K562 (cell line): ENCODE measurements at regions not wholly inside any gene's neighbourhood (a gene's known extent, or its start where the extent isn't known, plus 50 kb on each side); places are given as distances from the start of the nearest gene placed in this dataset.

Experiments used
- CHCHD3 ChIP-seq: fragments of 250-450 bp; sonication (Bioruptor Pico); IDR thresholded peaks from 2 replicates; pipeline ENCODE4 v2.1.2; 2022; ENCODE audit warnings: mild to moderate bottlenecking
- CTCF ChIP-seq, 3 experiments: IDR thresholded peaks in 2 of 3; conservative IDR thresholded peaks in 1 of 3; 2 replicates each; pipeline ENCODE4 v1.5.1; 2011 to 2012; ENCODE audit warnings: low read length in 3 of 3, mild to moderate bottlenecking in 3 of 3, control low read depth in 2 of 3, improper control_type of control experiment in 1 of 3, inconsistent platforms in 1 of 3, low read depth in 1 of 3, mixed read lengths in 1 of 3, moderate library complexity in 1 of 3; ENCODE audit not compliant: insufficient read depth in 2 of 3
- CXXC5 ChIP-seq: fragments of 250-450 bp; sonication (Bioruptor Pico); IDR thresholded peaks from 2 replicates; pipeline ENCODE4 v1.8.0; 2022; ENCODE audit warnings: inconsistent platforms, mild to moderate bottlenecking, moderate library complexity
- GTF2A2 ChIP-seq: IDR thresholded peaks from 2 replicates; pipeline ENCODE4 v1.6.1; 2016; ENCODE audit warnings: mild to moderate bottlenecking, missing genetic modification characterization, missing compliant biosample characterization
- PREB ChIP-seq: sonication (generic); formaldehyde crosslinking; IDR thresholded peaks from 2 replicates; pipeline ENCODE4 v1.8.1; 2023; ENCODE audit warnings: mild to moderate bottlenecking, missing genetic modification reagents
- TFE3 ChIP-seq: fragments of 450-650 bp; formaldehyde crosslinking; IDR thresholded peaks from 2 replicates; pipeline ENCODE4 v1.4.0; 2020; ENCODE audit warnings: mild to moderate bottlenecking, mixed read lengths
- ZBTB43 ChIP-seq: sonication (generic); formaldehyde crosslinking; IDR thresholded peaks from 2 replicates; pipeline ENCODE4 v1.8.0; 2023; ENCODE audit warnings: mild to moderate bottlenecking, missing genetic modification reagents
- TF ChIP-seq, protein P1 (sequence below): fragments of 250-450 bp; sonication (Bioruptor Pico); IDR thresholded peaks from 2 replicates; pipeline ENCODE4 v1.8.0; 2021; ENCODE audit warnings: moderate library complexity, mild to moderate bottlenecking, inconsistent platforms

DNA sequence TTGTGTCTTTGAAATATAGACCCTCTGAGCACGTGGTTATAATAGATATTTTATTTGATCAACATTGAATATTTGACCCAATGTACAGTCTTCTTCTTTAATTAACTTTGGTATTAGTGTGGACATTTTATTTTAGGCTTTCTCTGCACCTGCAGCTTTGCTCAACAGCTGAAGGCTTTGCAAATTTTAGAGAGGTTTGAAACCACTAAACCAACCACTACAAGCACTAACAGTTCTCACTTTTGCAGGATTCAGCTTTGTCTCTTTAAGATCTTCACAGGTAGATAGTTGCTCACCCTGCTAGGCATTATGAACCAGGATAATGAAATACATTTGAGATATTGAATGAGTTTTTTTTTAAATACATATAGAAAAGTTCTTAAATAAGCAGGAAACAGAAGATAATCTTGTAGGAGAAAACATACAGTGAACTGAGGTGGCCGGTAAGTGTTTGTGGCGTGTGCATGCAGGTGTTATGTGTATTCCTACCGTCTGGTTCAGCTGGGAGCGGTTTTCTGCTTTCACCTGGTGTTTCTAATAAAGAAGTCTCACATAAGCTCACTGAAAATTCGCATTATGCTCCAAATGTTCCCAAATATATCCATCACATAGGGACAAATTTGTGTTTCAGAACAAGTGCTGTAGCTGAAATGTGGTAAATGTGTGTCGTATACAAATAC, 1508.3 kb upstream of the TENM3 start:
- no peak for TF ChIP-seq ZBTB43 (CRISPR knock-in tag)
- no peak for TF ChIP-seq CTCF (IDR thresholded peaks at IDR 0.05 in 2 of 3, conservative IDR thresholded peaks at IDR 0.05 in 1 of 3; ENCODE audit: insufficient read depth in 2 of 3, low read depth in 1 of 3, low read length in 3 of 3)
- no peak for TF ChIP-seq CXXC5 (CRISPR knock-in tag)
- no peak for TF ChIP-seq GTF2A2 (tag)
- TF ChIP-seq, protein P1, sequence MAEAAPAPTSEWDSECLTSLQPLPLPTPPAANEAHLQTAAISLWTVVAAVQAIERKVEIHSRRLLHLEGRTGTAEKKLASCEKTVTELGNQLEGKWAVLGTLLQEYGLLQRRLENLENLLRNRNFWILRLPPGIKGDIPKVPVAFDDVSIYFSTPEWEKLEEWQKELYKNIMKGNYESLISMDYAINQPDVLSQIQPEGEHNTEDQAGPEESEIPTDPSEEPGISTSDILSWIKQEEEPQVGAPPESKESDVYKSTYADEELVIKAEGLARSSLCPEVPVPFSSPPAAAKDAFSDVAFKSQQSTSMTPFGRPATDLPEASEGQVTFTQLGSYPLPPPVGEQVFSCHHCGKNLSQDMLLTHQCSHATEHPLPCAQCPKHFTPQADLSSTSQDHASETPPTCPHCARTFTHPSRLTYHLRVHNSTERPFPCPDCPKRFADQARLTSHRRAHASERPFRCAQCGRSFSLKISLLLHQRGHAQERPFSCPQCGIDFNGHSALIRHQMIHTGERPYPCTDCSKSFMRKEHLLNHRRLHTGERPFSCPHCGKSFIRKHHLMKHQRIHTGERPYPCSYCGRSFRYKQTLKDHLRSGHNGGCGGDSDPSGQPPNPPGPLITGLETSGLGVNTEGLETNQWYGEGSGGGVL (CRISPR knock-in tag) = no peak
- no peak for TF ChIP-seq PREB (CRISPR knock-in tag)
- no peak for TF ChIP-seq TFE3 (CRISPR knock-in tag)
- TF ChIP-seq CHCHD3 = no peak
